Activated CD8-positive, alpha-beta T cell treated with anti-CD3 and anti-CD28 coated beads, Interleukin-2, amount 10 ng/mL, durations not matched to agents 7 days and 5 days (primary cell): ENCODE measurements at regions not wholly inside any gene's neighbourhood (a gene's known extent, or its start where the extent isn't known, plus 50 kb on each side); places are given as distances from the start of the nearest gene placed in this dataset.
"Not testable (repeated sequence)": the region's sequence is repeated elsewhere in the genome, so short reads cannot be mapped to it uniquely, and the experiment has no call there.

Source experiments
- ATAC-seq: fragments of 150-1000 bp; cut with Tn5 transposase; one replicate; pipeline ENCODE4 v1.10.0; 2021; ENCODE audit warnings: moderate library complexity
- CTCF ChIA-PET: fragments of 350-600 bp; sonication (Branson Sonifier 250); formaldehyde crosslinking; loops from one replicate; lab custom pipeline; 2021; ENCODE audit warnings: antibody characterized with exemption; lab: Charles Lee
- POLR2A ChIA-PET: fragments of 350-600 bp; sonication (Branson Sonifier 250); formaldehyde crosslinking; loops from one replicate; lab custom pipeline; 2021; ENCODE audit warnings: antibody characterized with exemption; lab: Charles Lee
- DNase-seq: peaks from one replicate; pipeline ENCODE4 v3.0.0-alpha.2; 2020
- H3K27ac Mint-ChIP-seq: one replicate; pipeline ENCODE4 v1.8.0; 2021; ENCODE audit warnings: mild to moderate bottlenecking, mixed read lengths
- H3K27me3 Mint-ChIP-seq: one replicate; pipeline ENCODE4 v1.8.0; 2021; ENCODE audit warnings: low read depth, mixed read lengths
- H3K36me3 Mint-ChIP-seq: one replicate; pipeline ENCODE4 v1.8.0; 2021; ENCODE audit warnings: low read depth, mixed read lengths
- H3K4me1 Mint-ChIP-seq: one replicate; pipeline ENCODE4 v1.8.0; 2021; ENCODE audit warnings: low read depth, mixed read lengths
- H3K4me3 Mint-ChIP-seq: one replicate; pipeline ENCODE4 v1.8.0; 2021; ENCODE audit warnings: mild to moderate bottlenecking, mixed read lengths
- H3K9me3 Mint-ChIP-seq: one replicate; pipeline ENCODE4 v1.8.0; 2022; ENCODE audit warnings: mixed read lengths; ENCODE audit not compliant: insufficient read depth

- ChIA-PET CTCF (no interaction called here), POLR2A (no interaction called here)
- Mint-ChIP-seq H3K27me3 (no peaks in the 10 kb centered on the region), H3K4me1 (no peaks in the 10 kb centered on the region), H3K4me3 (no peak overlapping the region), H3K27ac (no peak overlapping the region), H3K9me3 (no peaks in the 10 kb centered on the region), H3K36me3 (no peaks in the 10 kb centered on the region)
- ATAC-seq: no peak
- no peak for DNase-seq
These were observed 327.2 kb upstream of the CXADR start for GRCh38 chr21:17185674-17186073.

GRCh38 chr21:17189963-17190362 lies 322.9 kb upstream of the CXADR start:
- H3K4me1 Mint-ChIP-seq: no peaks in the 10 kb centered on the region

GRCh38 chr21:17191346-17191993 lies 321.4 kb upstream of the CXADR start:
- DNase-seq (no peak), ATAC-seq (no peak)
- H3K9me3 Mint-ChIP-seq: peaks cover 4% of the 10 kb centered on the region
- no peaks in the 10 kb centered on the region for H3K27me3 Mint-ChIP-seq
- H3K4me1 Mint-ChIP-seq: no peaks in the 10 kb centered on the region
- H3K4me3 Mint-ChIP-seq: no peak overlapping the region
- no peak overlapping the region for H3K27ac Mint-ChIP-seq
- H3K36me3 Mint-ChIP-seq: no peaks in the 10 kb centered on the region
- ChIA-PET POLR2A (no interaction called here), CTCF (no interaction called here)

More at GRCh38 chr21:17189963-17190362, 322.9 kb upstream of the CXADR start:
- no peak overlapping the region for H3K27ac Mint-ChIP-seq
- peaks cover 4% of the 10 kb centered on the region for H3K9me3 Mint-ChIP-seq
- no peak overlapping the region for H3K4me3 Mint-ChIP-seq
- DNase-seq (no peak), ATAC-seq (no peak)
- H3K27me3 Mint-ChIP-seq: no peaks in the 10 kb centered on the region
- POLR2A ChIA-PET: no interaction called here
- H3K36me3 Mint-ChIP-seq: no peaks in the 10 kb centered on the region
- CTCF ChIA-PET: no interaction called here

GRCh38 chr21:17195351-17195750 lies 317.5 kb upstream of the CXADR start:
- DNase-seq (no peak), ATAC-seq (no peak)
- H3K4me3 Mint-ChIP-seq: no peak overlapping the region
- no peaks in the 10 kb centered on the region for H3K4me1 Mint-ChIP-seq
- no peaks in the 10 kb centered on the region for H3K27me3 Mint-ChIP-seq
- ChIA-PET POLR2A (no interaction called here), CTCF (no interaction called here)
- H3K36me3 Mint-ChIP-seq: no peaks in the 10 kb centered on the region
- H3K27ac Mint-ChIP-seq: no peak overlapping the region
- H3K9me3 Mint-ChIP-seq: peaks cover 9% of the 10 kb centered on the region

GRCh38 chr21:17195976-17196375 lies 316.9 kb upstream of the CXADR start:
- Mint-ChIP-seq H3K27me3 (no peaks in the 10 kb centered on the region), H3K36me3 (no peaks in the 10 kb centered on the region), H3K4me1 (no peaks in the 10 kb centered on the region), H3K27ac (no peak overlapping the region), H3K4me3 (no peak overlapping the region), H3K9me3 (peaks cover 9% of the 10 kb centered on the region)
- ChIA-PET POLR2A (no interaction called here), CTCF (no interaction called here)
- DNase-seq: no peak
- no peak for ATAC-seq

DNA sequence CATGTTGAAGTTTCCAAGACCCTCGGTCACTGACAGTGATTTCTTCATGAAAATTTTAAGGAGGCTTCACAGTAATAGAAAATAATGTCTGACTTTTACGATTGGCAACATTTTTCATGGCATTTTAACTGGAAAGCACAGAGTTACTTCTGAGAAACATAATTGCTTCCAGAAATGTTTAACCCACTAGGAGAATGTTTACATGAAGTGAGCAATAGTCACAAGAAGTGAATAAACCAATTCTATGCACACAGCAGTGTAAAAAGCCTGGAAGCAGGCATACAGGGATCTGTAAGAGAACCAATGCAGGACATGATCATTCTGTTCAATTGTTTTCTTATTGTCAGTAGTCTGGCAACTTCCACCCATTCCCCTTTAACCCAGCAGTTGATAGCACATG lies 316.2 kb upstream of the CXADR start:
- Mint-ChIP-seq H3K9me3 (peaks cover 14% of the 10 kb centered on the region), H3K36me3 (no peaks in the 10 kb centered on the region), H3K4me1 (no peaks in the 10 kb centered on the region), H3K27me3 (no peaks in the 10 kb centered on the region), H3K4me3 (no peak overlapping the region), H3K27ac (no peak overlapping the region)
- ChIA-PET POLR2A (no interaction called here), CTCF (no interaction called here)
- DNase-seq: no peak
- ATAC-seq: no peak

- CTCF ChIA-PET: no interaction called here
- Mint-ChIP-seq H3K27me3 (no peaks in the 10 kb centered on the region), H3K4me1 (no peaks in the 10 kb centered on the region), H3K4me3 (no peak overlapping the region), H3K9me3 (peaks cover 24% of the 10 kb centered on the region), H3K27ac (no peak overlapping the region), H3K36me3 (no peaks in the 10 kb centered on the region)
- ATAC-seq (no peak), DNase-seq (no peak)
- POLR2A ChIA-PET: no interaction called here
These were observed 314.8 kb upstream of the CXADR start for GRCh38 chr21:17197996-17198395.

DNA sequence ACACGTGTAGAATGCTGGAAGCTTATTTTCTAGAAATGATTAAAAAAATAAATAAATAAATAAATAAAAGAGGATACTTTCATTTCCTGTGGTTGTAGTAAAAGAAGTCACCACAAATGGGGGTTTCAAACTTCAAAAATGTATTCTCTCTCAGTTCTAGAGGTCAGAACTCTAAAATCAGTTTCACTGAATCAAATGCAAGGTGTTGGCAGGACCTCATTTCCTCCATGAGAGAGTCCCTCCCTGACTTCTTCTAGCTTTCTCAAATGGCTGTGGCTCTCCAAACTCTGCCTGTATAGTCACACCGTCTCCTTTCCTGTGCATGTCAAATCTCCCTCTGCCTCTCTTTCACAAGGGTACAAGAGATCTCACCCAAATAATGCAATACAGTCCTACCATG lies 312.6 kb upstream of the CXADR start:
- Mint-ChIP-seq H3K4me3 (no peak overlapping the region), H3K27me3 (no peaks in the 10 kb centered on the region), H3K9me3 (peaks cover 23% of the 10 kb centered on the region), H3K36me3 (no peaks in the 10 kb centered on the region), H3K27ac (no peak overlapping the region), H3K4me1 (no peaks in the 10 kb centered on the region)
- CTCF ChIA-PET: no interaction called here
- ATAC-seq (no peak), DNase-seq (no peak)
- POLR2A ChIA-PET: no interaction called here

DNA sequence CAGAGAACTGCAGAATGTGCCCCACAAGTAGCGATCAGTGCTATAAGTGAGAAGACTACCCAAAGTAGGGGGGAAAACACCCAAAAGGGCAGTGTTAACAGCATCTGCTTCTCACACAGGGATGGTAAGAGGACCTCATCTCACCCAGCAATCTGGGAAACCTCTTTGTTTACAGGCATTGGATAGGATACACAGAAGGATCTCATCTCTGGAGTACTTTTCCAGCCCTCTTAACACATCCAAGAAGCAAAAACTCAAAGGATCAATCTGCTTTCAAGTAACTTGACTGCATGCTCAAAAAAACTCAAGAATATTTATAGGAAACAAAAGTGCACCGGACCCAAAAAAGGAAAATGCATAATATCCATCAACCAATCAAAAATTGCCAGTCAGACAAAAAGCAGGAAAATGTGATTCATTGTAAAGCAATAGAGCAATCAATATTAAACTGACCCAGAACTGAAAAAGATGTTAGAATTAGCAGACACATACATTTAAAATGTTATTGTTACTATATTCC lies 311.0 kb upstream of the CXADR start:
- H3K36me3 Mint-ChIP-seq: no peaks in the 10 kb centered on the region
- H3K4me3 Mint-ChIP-seq: no peak overlapping the region
- DNase-seq (no peak), ATAC-seq (no peak)
- POLR2A ChIA-PET: no interaction called here
- no peaks in the 10 kb centered on the region for H3K27me3 Mint-ChIP-seq
- CTCF ChIA-PET: no interaction called here
- peaks cover 30% of the 10 kb centered on the region for H3K9me3 Mint-ChIP-seq
- no peak overlapping the region for H3K27ac Mint-ChIP-seq
- H3K4me1 Mint-ChIP-seq: no peaks in the 10 kb centered on the region

DNA sequence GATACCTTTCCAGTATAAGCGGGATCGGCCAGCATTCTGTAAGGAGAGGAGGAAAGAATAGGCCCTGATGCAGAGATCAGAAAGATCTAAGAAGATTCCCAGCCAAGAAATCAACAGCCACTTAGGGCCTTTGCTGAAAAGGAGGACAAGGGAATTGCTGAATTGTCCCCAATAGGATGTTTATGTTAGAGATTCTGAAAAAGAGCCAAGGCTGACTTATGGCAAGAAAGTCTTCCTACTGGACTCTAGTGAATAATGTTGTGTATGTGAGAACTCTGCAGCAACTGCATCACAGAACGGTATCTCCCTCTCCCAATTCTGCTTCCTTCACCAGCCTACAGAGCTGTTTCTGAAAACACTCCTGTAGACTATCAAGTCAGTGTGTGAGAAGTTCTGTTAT lies 298.0 kb upstream of the CXADR start:
- Mint-ChIP-seq H3K27me3 (no peaks in the 10 kb centered on the region), H3K4me1 (no peaks in the 10 kb centered on the region), H3K9me3 (peaks cover 31% of the 10 kb centered on the region), H3K27ac (no peak overlapping the region), H3K36me3 (no peaks in the 10 kb centered on the region), H3K4me3 (no peak overlapping the region)
- CTCF ChIA-PET: no interaction called here
- POLR2A ChIA-PET: no interaction called here
- DNase-seq (no peak), ATAC-seq (no peak)

GRCh38 chr21:17219050-17219449 lies 293.8 kb upstream of the CXADR start:
- CTCF ChIA-PET, ATAC-seq, H3K27ac Mint-ChIP-seq, H3K4me3 Mint-ChIP-seq, H3K27me3 Mint-ChIP-seq, POLR2A ChIA-PET, H3K4me1 Mint-ChIP-seq, DNase-seq, H3K36me3 Mint-ChIP-seq: not testable (repeated sequence)
- peaks cover 23% of the 10 kb centered on the region for H3K9me3 Mint-ChIP-seq

DNA sequence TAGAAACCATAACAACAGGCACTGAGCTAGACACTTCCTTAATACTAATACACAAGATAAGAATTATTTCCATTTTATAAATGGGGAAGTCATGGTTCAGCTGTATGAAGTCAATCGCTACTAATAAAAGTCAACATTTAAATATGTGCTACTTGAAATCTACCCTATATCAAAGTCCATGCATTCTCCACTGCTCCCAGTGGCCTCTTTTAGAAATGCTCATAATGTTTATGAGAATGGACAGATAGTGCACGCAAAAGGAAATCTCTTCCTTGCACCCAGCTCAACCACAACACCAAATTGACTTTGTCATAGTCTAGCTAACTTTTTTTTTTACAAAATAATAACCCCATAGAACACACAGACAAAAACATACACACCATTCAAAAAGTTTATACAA lies 281.7 kb upstream of the CXADR start:
- no peak for DNase-seq
- Mint-ChIP-seq H3K4me1 (no peaks in the 10 kb centered on the region), H3K9me3 (peaks cover 19% of the 10 kb centered on the region), H3K27ac (no peak overlapping the region), H3K36me3 (no peaks in the 10 kb centered on the region), H3K27me3 (no peaks in the 10 kb centered on the region), H3K4me3 (no peak overlapping the region)
- POLR2A ChIA-PET: no interaction called here
- CTCF ChIA-PET: no interaction called here
- ATAC-seq: no peak

DNA sequence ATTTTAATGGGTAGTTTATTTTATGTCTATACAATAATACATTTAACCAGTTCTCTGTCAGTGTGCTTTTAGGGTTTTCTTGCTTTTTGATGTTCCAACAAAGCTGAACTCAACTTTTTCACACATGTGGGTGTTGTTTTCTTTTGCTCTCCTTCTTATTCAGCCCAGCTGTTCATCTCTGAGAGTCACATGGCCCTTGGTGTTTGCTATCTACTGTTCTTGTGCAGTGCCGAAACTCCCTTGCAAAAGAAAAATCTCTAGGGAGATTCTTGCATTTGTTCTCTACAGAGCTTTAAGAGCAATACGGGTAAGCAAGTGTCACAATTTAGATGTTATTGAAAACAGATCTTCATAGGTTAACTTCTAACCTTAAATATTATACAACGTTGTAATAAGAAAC lies 281.1 kb upstream of the CXADR start:
- no peak overlapping the region for H3K27ac Mint-ChIP-seq
- no peaks in the 10 kb centered on the region for H3K36me3 Mint-ChIP-seq
- H3K4me3 Mint-ChIP-seq: no peak overlapping the region
- ChIA-PET POLR2A (no interaction called here), CTCF (no interaction called here)
- H3K4me1 Mint-ChIP-seq: no peaks in the 10 kb centered on the region
- ATAC-seq (no peak), DNase-seq (no peak)
- H3K27me3 Mint-ChIP-seq: no peaks in the 10 kb centered on the region
- peaks cover 15% of the 10 kb centered on the region for H3K9me3 Mint-ChIP-seq
